ENCODE measurements at regions not wholly inside any gene's neighbourhood (a gene's known extent, or its start where the extent isn't known, plus 50 kb on each side); places are given as distances from the start of the nearest gene placed in this dataset.
A peak's percentile ranks its signal among the peaks of the same experiment; 100 is the strongest.

- Histone ChIP-seq H3K9ac (no peak overlapping the region), H3K27ac (no peak overlapping the region), H3K4me2 (no peak overlapping the region), H3K4me1 (peaks cover 0 to 12% (median 0%) of the 10 kb centered on the region in 10 experiments; a peak in 3 of 20 replicates), H3K27me3 (no peaks in the 10 kb centered on the region), H3K36me3 (no peaks in the 10 kb centered on the region), H3K9me3 (replicated peaks in 1 of 11) (no peaks in the 10 kb centered on the region), H4K20me1 (no peaks in the 10 kb centered on the region), H3K4me3 (no peak overlapping the region)
- TF ChIP-seq Cebpa-rat (IDR thresholded peaks at IDR 0.05): no peak
Observed at GRCh38 chr14:41071351-41071750, 535.3 kb upstream of the LRFN5 start.

GRCh38 chr14:41062826-41063225 lies 543.9 kb upstream of the LRFN5 start:
- Histone ChIP-seq H3K27me3 (no peaks in the 10 kb centered on the region), H3K9me3 (replicated peaks in 1 of 11) (no peaks in the 10 kb centered on the region), H3K27ac (no peak overlapping the region), H3K4me1 (no peaks in the 10 kb centered on the region), H3K4me3 (no peak overlapping the region), H3K36me3 (no peaks in the 10 kb centered on the region), H3K9ac (no peak overlapping the region), H4K20me1 (no peaks in the 10 kb centered on the region), H3K4me2 (no peak overlapping the region)
- TF ChIP-seq Cebpa-rat (IDR thresholded peaks at IDR 0.05): no peak

- Histone ChIP-seq H3K9me3 (replicated peaks in 1 of 11) (no peaks in the 10 kb centered on the region), H3K27ac (no peak overlapping the region), H3K4me3 (no peak overlapping the region), H3K27me3 (no peaks in the 10 kb centered on the region), H3K9ac (no peak overlapping the region), H3K4me2 (no peak overlapping the region), H3K36me3 (no peaks in the 10 kb centered on the region), H3K4me1 (no peaks in the 10 kb centered on the region), H4K20me1 (no peaks in the 10 kb centered on the region)
- no peak for TF ChIP-seq Cebpa-rat (IDR thresholded peaks at IDR 0.05)
Observed at GRCh38 chr14:41055589-41055988, 551.1 kb upstream of the LRFN5 start.

GRCh38 chr14:41051801-41052200 lies 554.9 kb upstream of the LRFN5 start:
- TF ChIP-seq Cebpa-rat (IDR thresholded peaks at IDR 0.05): no peak
- Histone ChIP-seq H4K20me1 (no peaks in the 10 kb centered on the region), H3K27me3 (no peaks in the 10 kb centered on the region), H3K36me3 (no peaks in the 10 kb centered on the region), H3K4me2 (no peak overlapping the region), H3K9ac (no peak overlapping the region), H3K4me1 (no peaks in the 10 kb centered on the region), H3K27ac (no peak overlapping the region), H3K9me3 (replicated peaks in 1 of 11) (no peaks in the 10 kb centered on the region), H3K4me3 (no peak overlapping the region)

GRCh38 chr14:41047763-41048162 lies 558.9 kb upstream of the LRFN5 start:
- Histone ChIP-seq H3K4me3 (no peak overlapping the region), H3K4me1 (no peaks in the 10 kb centered on the region), H3K9me3 (replicated peaks in 1 of 11) (no peaks in the 10 kb centered on the region), H3K4me2 (no peak overlapping the region), H3K9ac (no peak overlapping the region), H4K20me1 (no peaks in the 10 kb centered on the region), H3K36me3 (no peaks in the 10 kb centered on the region), H3K27me3 (no peaks in the 10 kb centered on the region), H3K27ac (no peak overlapping the region)
- TF ChIP-seq Cebpa-rat (IDR thresholded peaks at IDR 0.05): no peak

GRCh38 chr14:41037388-41037787 lies 569.3 kb upstream of the LRFN5 start:
- Histone ChIP-seq H3K27me3 (no peaks in the 10 kb centered on the region), H3K9me3 (replicated peaks in 1 of 11) (no peaks in the 10 kb centered on the region), H3K36me3 (no peaks in the 10 kb centered on the region), H3K27ac (no peak overlapping the region), H4K20me1 (no peaks in the 10 kb centered on the region), H3K4me3 (no peak overlapping the region), H3K4me2 (no peak overlapping the region), H3K4me1 (no peaks in the 10 kb centered on the region), H3K9ac (no peak overlapping the region)
- no peak for TF ChIP-seq Cebpa-rat (IDR thresholded peaks at IDR 0.05)

GRCh38 chr14:41034969-41035368 lies 571.7 kb upstream of the LRFN5 start:
- Histone ChIP-seq H4K20me1 (no peaks in the 10 kb centered on the region), H3K36me3 (no peaks in the 10 kb centered on the region), H3K27me3 (no peaks in the 10 kb centered on the region), H3K4me3 (no peak overlapping the region), H3K4me1 (no peaks in the 10 kb centered on the region), H3K9ac (no peak overlapping the region), H3K27ac (no peak overlapping the region), H3K4me2 (no peak overlapping the region), H3K9me3 (replicated peaks in 1 of 11) (no peaks in the 10 kb centered on the region)
- TF ChIP-seq Cebpa-rat (IDR thresholded peaks at IDR 0.05): no peak

- Histone ChIP-seq H3K4me1 (no peaks in the 10 kb centered on the region), H3K9ac (no peak overlapping the region), H3K36me3 (no peaks in the 10 kb centered on the region), H3K4me3 (no peak overlapping the region), H3K27me3 (no peaks in the 10 kb centered on the region), H4K20me1 (no peaks in the 10 kb centered on the region), H3K4me2 (no peak overlapping the region), H3K9me3 (replicated peaks in 1 of 11) (no peaks in the 10 kb centered on the region), H3K27ac (no peak overlapping the region)
- TF ChIP-seq Cebpa-rat (IDR thresholded peaks at IDR 0.05): peak in 1 of 11 experiments; percentile 12; a peak in 1 of 22 replicates
Observed at GRCh38 chr14:41022932-41023331, 583.7 kb upstream of the LRFN5 start.

- Histone ChIP-seq H3K4me3 (no peak overlapping the region), H3K27me3 (no peaks in the 10 kb centered on the region)
Observed at GRCh38 chr14:41016213-41016612, 590.5 kb upstream of the LRFN5 start.

GRCh38 chr14:41000350-41000749 lies 606.3 kb upstream of the LRFN5 start:
- no peaks in the 10 kb centered on the region for H3K9me3 ChIP-seq (replicated peaks in 1 of 11)
- no peaks in the 10 kb centered on the region for H3K36me3 ChIP-seq
- H3K4me3 ChIP-seq: no peak overlapping the region
- no peak overlapping the region for H3K9ac ChIP-seq
- H3K4me2 ChIP-seq: no peak overlapping the region
- H4K20me1 ChIP-seq: no peaks in the 10 kb centered on the region
- H3K4me1 ChIP-seq: no peaks in the 10 kb centered on the region
- no peaks in the 10 kb centered on the region for H3K27me3 ChIP-seq
- no peak overlapping the region for H3K27ac ChIP-seq
- no peak for TF ChIP-seq Cebpa-rat (IDR thresholded peaks at IDR 0.05)

More at GRCh38 chr14:41016213-41016612, 590.5 kb upstream of the LRFN5 start:
- no peak overlapping the region for H3K9ac ChIP-seq
- H3K36me3 ChIP-seq: no peaks in the 10 kb centered on the region
- H3K4me2 ChIP-seq: no peak overlapping the region
- H3K9me3 ChIP-seq (replicated peaks in 1 of 11): no peaks in the 10 kb centered on the region
- no peaks in the 10 kb centered on the region for H3K4me1 ChIP-seq
- no peaks in the 10 kb centered on the region for H4K20me1 ChIP-seq
- no peak overlapping the region for H3K27ac ChIP-seq
- no peak for TF ChIP-seq Cebpa-rat (IDR thresholded peaks at IDR 0.05)

GRCh38 chr14:40989260-40989659 lies 617.4 kb upstream of the LRFN5 start:
- Histone ChIP-seq H3K9ac (no peak overlapping the region), H3K36me3 (no peaks in the 10 kb centered on the region), H3K4me2 (no peak overlapping the region), H3K4me1 (no peaks in the 10 kb centered on the region), H3K27me3 (no peaks in the 10 kb centered on the region), H4K20me1 (no peaks in the 10 kb centered on the region), H3K9me3 (replicated peaks in 1 of 11) (no peaks in the 10 kb centered on the region), H3K4me3 (no peak overlapping the region), H3K27ac (no peak overlapping the region)
- no peak for TF ChIP-seq Cebpa-rat (IDR thresholded peaks at IDR 0.05)
